ENCODE measurements at regions not wholly inside any gene's neighbourhood (a gene's known extent, or its start where the extent isn't known, plus 50 kb on each side); places are given as distances from the start of the nearest gene placed in this dataset.

DNA sequence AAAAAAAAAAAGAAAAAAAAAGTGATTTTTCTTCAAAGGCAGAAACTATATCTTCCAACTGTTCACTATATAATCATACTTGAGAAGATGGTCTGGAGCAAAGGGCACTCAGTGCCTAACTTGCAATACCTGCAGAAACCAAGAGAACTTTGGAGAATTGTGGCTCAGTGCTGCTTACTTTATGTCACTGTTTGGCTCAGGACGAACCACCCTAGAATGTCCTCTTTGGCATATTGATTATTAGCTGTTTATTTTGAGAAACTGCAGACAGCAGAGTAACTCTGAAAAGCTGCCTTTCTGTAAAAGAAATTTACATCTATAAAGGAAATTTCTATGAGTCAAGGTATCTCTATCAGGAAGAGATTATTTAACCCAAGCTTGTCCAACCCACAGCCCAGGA lies 100.2 kb downstream of the BBS10 start:
- no peak overlapping the region for H3K4me3 ChIP-seq (ENCODE audit: low read depth, low read length)
- TF ChIP-seq, protein P1, sequence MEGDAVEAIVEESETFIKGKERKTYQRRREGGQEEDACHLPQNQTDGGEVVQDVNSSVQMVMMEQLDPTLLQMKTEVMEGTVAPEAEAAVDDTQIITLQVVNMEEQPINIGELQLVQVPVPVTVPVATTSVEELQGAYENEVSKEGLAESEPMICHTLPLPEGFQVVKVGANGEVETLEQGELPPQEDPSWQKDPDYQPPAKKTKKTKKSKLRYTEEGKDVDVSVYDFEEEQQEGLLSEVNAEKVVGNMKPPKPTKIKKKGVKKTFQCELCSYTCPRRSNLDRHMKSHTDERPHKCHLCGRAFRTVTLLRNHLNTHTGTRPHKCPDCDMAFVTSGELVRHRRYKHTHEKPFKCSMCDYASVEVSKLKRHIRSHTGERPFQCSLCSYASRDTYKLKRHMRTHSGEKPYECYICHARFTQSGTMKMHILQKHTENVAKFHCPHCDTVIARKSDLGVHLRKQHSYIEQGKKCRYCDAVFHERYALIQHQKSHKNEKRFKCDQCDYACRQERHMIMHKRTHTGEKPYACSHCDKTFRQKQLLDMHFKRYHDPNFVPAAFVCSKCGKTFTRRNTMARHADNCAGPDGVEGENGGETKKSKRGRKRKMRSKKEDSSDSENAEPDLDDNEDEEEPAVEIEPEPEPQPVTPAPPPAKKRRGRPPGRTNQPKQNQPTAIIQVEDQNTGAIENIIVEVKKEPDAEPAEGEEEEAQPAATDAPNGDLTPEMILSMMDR (IDR thresholded peaks at IDR 0.05; ENCODE audit: low read depth, low read length): no peak

DNA sequence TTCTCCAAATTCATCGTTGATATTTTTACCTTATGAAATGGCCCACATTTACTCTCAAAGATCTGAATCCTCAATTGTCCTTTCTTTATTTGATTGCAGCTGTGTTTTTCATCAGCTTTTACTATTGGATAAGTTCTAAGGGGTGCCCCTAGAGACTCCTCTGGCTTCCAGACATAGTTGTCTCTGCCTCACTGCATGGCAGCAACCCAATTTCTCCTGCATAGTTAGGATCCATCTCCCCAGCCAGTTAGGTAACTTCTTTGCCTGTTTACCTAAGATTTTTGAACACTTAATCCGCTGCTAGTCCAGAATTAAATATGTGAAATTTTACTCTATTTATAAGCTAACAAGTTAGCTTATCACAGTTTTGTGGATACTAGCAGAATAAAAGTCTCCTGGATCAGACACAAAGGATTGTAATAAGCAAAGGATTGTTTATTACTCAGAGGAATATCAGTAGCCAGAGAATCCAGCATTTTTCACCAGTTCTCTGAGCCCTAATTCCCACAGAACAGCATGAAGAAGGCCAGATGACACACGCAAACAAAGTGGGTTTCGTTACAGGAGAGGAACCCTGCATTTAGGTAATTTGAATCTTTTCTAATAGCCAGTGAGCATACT lies 101.1 kb downstream of the BBS10 start:
- H3K4me3 ChIP-seq (ENCODE audit: low read depth, low read length): no peak overlapping the region
- TF ChIP-seq, protein P1 (IDR thresholded peaks at IDR 0.05; ENCODE audit: low read depth, low read length): no peak

DNA sequence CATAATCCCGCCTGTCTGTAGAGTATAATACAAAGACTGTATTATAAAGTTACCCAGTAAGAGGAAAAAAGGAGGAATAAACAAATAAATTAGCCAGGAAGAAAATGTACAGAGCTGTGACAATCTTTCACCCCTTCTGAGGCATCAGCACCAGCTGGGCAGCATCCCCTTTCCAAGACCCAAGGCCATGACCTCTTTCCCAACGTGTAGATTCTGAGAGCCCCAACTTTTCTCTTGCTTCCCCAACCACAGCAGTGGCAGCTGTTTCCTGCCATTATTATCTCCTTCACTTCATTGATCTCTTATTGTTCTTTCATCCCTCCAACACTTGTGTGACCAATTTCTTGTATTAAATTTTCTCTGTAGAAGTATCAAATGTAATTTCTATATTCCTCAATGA lies 101.6 kb downstream of the BBS10 start:
- TF ChIP-seq, protein P1 (IDR thresholded peaks at IDR 0.05; ENCODE audit: low read depth, low read length): no peak
- no peak overlapping the region for H3K4me3 ChIP-seq (ENCODE audit: low read depth, low read length)

- TF ChIP-seq, protein P1 (IDR thresholded peaks at IDR 0.05; ENCODE audit: low read depth, low read length): no peak
- H3K4me3 ChIP-seq (ENCODE audit: low read depth, low read length): no peak overlapping the region
Measured at GRCh38 chr12:76244300-76244699, 103.9 kb downstream of the BBS10 start.

- H3K4me3 ChIP-seq (ENCODE audit: low read depth, low read length): no peak overlapping the region
- TF ChIP-seq, protein P1 (IDR thresholded peaks at IDR 0.05; ENCODE audit: low read depth, low read length): no peak
Measured at GRCh38 chr12:76242813-76243550, 105.2 kb downstream of the BBS10 start.

- no peak overlapping the region for H3K4me3 ChIP-seq (ENCODE audit: low read depth, low read length)
- TF ChIP-seq, protein P1 (IDR thresholded peaks at IDR 0.05; ENCODE audit: low read depth, low read length): no peak
Measured at GRCh38 chr12:76241371-76241770, 106.8 kb downstream of the BBS10 start.

DNA sequence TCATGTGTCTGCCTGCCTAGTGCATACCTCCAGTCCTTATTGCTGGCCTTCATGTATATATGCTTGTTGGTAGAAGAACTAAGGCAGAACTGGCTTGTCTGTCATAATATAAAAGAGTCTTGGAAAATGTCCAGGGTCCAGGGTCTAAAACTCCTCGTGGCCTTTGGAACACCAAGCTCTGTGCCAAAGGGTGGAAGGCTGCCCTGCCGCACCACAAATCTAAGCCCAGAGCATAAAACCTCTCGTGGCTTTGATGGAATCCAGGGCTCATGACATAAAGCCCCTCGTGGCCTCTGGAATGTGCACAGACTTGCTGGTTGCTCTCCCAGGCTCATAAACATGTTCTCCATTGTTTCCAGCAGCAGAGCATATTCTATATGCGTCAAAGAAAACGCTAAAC lies 107.9 kb downstream of the BBS10 start:
- TF ChIP-seq, protein P1 (IDR thresholded peaks at IDR 0.05; ENCODE audit: low read depth, low read length): no peak
- H3K4me3 ChIP-seq (ENCODE audit: low read depth, low read length): no peak overlapping the region
